ENCODE measurements at regions not wholly inside any gene's neighbourhood (a gene's known extent, or its start where the extent isn't known, plus 50 kb on each side); places are given as distances from the start of the nearest gene placed in this dataset.

DNA sequence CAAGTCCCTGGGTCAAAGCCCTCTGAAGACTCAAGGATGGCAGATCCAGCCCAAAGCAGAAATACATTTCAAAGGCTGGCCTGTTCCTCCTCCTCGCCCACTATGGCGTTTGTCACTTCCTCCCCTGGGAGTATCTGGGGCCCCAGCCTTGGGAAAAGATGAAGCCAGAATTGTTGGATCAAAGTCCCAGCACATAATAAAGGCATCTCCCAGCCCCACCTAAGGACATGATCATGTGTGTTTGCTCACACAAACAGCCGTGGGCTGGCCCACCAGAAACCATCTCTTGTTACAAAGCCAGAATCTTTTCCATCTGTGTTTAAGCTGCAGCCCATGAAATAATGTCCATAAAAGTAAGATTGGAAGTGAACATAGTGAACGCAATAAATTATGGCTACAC lies 50.1 kb upstream of the HAAO start:
- no peaks in the 10 kb centered on the region for H3K9me3 Mint-ChIP-seq
- no peak overlapping the region for H3K4me3 Mint-ChIP-seq

More for the DNA sequence above, 50.1 kb upstream of the HAAO start:
- H3K27me3 Mint-ChIP-seq (ENCODE audit: low read depth in 3 of 3), result peaks cover 0 to 4% (median 0%) of the 10 kb centered on the region in 3 donors
- H3K4me1 Mint-ChIP-seq, result no peaks in the 10 kb centered on the region
- DNase-seq, result no peak
- H3K27ac Mint-ChIP-seq, result no peak overlapping the region
- H3K36me3 Mint-ChIP-seq, result no peaks in the 10 kb centered on the region

Measured in immature natural killer cell (primary cell).